ENCODE measurements at regions not wholly inside any gene's neighbourhood (a gene's known extent, or its start where the extent isn't known, plus 50 kb on each side); places are given as distances from the start of the nearest gene placed in this dataset.
"Not testable (repeated sequence)": the region's sequence is repeated elsewhere in the genome, so short reads cannot be mapped to it uniquely, and the experiment has no call there.

- no peak for DNase-seq
Observed at GRCh38 chr3:74978684-74979083, 364.2 kb upstream of the CNTN3 start.

DNA sequence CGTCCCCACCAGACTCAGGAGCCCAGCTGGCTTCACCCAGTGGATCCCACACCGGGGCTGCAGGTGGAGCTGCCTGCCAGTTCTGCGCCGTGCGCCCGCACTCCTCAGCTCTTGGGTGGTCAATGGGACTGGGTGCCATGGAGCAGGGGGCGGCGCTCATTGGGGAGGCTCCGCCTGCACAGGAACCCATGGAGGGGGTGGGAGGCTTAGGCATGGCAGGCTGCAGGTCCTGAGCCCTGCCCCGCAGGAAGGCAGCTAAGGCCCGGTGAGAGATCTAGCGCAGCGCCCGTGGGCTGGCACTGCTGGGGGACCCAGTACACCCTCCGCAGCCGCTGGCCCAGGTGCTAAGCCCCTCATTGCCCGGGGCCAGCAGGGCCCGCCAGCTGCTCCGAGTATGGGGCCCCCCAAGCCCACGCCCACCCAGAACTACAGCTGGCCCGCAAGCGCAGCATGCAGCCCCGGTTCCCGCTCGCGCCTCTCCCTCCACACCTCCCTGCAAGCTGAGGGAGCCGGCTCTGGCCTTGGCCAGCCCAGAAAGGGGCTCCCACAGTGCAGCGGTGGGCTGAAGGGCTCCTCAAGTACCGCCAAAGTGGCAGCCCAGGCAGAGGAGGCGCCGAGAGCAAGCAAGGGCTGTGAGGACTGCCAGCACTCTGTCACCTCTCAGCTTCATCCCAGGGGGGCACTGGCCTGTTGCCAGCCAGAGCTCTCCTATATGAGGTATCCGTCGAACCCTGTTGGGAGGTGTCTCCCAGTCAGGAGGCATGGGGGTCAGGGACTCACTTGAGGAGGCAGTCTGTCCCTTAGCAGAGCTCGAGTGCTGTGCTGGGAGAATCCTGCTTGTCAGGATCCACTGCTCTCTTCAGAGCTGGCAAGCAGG is 370.8 kb upstream of the CNTN3 start:
- not testable (repeated sequence) for DNase-seq

GRCh38 chr3:74988095-74988494 is 373.6 kb upstream of the CNTN3 start:
- no peak for DNase-seq

DNA sequence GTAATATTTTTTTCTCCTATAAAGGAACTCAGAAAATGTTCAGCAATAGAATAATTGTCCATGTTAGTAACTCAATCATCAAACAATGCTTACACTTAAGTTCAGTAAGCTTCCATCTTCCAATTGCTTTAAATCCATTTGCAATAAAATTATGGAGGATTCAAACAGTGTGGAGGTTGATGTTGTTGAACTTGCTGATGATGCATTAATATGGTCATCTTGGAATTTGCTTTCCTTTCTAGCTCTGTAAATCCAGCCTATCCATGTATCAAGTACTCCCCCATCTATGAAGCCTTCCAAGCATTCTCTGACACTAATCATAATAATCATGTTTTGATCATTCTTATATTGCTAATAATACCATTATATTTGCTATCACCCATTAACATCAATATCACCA is 378.4 kb upstream of the CNTN3 start:
- no peak for DNase-seq

DNA sequence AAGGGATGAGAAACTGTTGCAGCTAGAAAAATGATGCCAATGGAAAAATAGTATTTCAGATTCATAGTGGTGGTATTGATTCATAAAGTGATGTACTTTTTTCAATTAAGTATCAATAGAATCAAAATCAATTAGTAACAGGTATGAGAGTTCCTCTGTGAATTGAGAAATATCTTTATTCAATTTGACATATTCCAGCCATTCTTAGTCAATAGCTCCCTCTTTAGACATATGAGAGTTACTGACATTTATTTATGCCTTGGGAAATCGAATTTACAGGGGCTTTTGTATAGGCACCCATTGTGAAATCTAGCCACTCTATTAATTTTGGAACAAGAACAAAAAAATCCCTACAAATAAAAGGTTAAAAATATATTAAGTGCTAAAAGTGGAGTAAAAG is 386.9 kb upstream of the CNTN3 start:
- no peak for DNase-seq

DNA sequence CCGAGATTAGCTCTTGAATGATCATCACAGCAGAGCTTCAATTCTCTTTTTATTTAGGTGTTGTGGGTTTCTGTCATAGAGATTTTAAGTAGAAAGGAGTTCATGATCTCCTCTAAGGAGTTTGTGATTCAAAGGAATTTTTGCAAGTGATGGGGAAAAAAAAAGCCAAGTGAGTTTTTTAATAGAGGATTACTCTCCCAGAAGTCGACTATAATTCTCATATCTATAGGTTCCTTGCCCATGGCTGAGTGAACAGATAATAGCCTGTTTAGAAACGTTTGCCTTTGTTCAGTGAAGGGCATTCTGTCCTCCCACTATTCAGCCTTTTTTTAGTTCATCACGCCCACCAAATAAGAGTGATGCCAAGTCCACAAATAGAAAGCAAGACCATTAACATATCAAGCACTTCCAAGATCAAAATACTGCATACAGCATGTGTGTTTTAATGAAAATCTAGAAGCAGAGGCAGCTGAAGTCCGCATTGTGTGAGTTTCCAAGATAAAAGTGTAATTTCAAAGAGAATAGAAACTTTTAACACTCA is 398.4 kb upstream of the CNTN3 start:
- no peak for DNase-seq

DNA sequence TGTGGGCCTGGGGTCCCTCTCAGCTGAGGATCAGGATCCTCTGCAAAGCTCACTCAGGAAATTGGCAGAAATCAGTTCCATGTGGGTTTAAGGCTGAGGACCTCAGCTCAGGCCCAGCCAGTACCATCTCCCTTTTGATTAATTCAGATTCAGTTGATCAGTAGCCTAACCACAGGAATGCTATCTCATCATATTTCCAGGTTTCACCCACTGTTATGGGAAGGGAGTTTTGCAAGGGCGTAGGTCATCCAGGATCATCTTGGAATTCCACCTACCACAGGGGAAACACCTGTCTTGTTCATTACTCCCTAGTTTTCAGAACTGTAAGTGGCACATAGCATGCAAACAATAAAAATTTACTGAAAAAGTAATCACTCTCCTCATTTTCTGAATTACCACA is 399.5 kb upstream of the CNTN3 start:
- no peak for DNase-seq

GRCh38 chr3:75015280-75015679 is 400.8 kb upstream of the CNTN3 start:
- no peak for DNase-seq

- DNase-seq = no peak
Observed at GRCh38 chr3:75035146-75035545, 420.7 kb upstream of the CNTN3 start.

DNA sequence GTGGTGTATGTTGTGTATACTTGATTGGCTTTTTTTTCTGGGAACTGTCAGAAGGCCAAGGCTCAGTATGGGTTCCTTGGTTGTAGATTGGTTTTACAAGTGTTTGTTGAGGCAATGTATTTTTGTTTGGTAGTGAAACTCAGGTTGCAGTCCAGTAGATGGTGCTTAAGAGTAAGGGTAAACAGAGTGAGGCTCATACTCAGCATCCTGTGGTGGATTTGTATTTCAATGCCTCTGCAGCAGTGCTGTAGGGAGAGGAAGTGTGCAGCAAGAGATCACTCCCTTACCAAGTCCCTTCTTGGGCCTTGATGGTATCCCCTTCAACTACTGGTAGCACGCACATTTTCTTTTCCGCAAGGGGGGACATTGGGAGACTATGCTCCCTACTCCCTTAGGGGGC is 428.5 kb upstream of the CNTN3 start:
- DNase-seq = no peak

DNA sequence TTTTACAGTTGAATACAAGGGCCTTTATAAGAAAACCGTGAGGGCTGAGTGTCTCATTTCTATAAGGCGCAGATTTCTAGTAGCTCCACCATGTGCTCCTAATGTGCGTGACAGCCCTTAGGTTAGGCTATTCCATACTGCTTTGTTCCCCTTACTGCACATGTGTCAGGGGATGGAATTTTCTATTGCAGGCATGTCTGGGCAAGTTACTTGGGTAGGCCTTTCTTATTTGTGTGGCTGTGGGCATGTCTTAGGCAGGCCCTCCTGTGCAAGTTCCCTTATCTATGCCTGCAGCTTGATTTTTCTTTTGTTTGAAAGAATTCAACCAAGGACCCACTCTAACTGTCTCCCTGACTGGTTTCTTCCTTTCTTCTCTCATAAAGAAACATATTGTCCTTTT is 434.2 kb upstream of the CNTN3 start:
- DNase-seq = no peak

DNA sequence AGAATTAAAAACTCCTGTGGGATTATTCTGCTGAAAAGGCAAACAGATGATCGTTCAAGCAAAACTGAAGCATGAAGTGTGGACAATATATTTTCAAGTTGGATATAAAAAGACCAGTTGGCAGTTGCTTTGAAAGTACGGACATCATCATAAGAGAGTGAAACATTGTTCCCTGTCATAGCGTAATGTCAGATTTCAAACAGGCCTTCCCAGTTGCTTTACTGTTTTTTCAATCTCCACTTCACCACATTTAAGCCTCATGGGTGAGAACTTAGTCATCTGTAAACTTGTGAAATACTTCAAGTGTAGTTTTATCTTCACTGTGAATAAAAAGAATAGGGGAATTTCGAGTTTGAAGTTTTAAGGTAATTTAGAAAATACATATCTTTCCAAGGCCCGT is 435.1 kb upstream of the CNTN3 start:
- DNase-seq = no peak

DNA sequence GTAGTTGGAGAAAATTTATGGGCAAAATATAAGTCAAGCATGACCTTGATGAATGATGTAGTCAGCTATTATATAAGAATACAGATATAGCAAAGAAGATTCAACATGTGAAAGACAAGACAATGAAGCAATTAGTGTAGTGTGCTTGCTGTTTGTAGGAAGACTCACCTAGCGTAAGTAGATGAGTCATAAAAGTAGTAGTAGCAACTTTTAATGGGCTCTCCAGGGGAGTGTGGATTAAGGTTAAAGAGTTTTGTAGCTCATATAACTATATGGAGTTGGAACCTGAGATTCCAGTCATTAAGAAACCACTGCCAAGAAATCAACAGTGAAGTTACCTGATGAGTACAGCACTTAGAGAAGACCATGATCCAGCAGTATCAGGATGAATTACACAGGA is 444.7 kb upstream of the CNTN3 start:
- no peak for DNase-seq

GRCh38 chr3:75061806-75062205 is 447.3 kb upstream of the CNTN3 start:
- no peak for DNase-seq

DNA sequence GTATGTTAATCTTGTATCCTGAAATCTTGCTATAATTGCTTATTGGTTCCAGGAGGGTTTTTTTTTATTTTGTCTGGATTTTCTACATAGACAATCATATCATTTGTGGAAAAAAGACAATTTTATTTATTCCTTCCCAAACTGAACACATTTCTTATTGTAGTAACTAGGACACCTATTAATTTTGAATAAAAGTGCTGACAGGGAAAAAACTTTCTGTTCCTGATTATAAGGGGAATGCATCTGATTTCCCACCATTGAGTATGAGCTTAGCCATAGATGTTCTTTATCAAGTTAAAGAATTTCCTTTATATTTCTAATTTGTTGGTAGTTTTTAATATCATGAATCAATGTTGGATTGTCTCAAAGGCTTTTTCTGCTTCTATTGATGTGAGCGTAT is 460.7 kb upstream of the CNTN3 start:
- DNase-seq = no peak

GRCh38 chr3:75076481-75076880 is 462.0 kb upstream of the CNTN3 start:
- no peak for DNase-seq

DNA sequence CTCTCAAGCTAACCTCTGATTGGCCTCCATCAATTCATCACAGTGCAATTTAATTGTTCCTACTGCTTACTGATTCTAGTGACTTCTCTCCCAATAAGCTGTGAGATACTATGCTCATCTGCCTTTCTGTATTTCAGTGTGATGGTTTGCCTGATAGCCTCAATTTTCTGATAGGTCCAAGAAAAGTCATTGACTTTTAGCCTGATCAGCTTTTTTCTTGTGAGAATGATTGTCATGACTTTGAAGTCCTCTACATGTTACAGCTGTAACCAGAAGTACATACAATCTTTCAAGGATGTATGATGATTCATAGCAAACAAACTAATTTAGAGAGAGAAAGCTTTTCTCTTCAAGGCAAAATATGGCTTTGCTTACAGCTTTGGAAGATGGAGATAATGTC is 463.8 kb upstream of the CNTN3 start:
- DNase-seq = no peak

DNA sequence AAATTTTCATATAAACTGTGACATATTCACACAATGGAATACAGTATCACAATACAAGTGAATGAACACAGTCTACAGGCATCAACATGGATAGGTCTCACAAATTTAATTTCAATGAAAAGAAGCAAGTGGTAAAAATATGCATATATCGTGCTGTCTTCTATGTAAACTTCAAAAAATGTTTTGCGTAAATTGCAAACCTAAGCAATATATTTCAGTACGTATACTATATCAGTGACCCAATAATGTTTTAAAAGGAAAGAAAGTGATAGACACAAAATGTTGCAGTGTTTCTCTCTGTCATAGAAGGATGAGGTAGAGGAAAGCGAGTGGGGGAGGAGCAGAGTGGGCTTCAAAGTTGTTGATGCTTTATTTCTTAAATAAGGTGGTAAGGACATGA is 468.4 kb upstream of the CNTN3 start:
- no peak for DNase-seq

- DNase-seq = no peak
Observed at GRCh38 chr3:75089841-75090240, 475.4 kb upstream of the CNTN3 start.

GRCh38 chr3:75101329-75102147 is 487.1 kb upstream of the CNTN3 start:
- no peak for DNase-seq

- no peak for DNase-seq
Observed at GRCh38 chr3:75110741-75111140, 496.3 kb upstream of the CNTN3 start.

GRCh38 chr3:75115695-75116094 is 501.2 kb upstream of the CNTN3 start:
- no peak for DNase-seq

- no peak for DNase-seq
Observed at GRCh38 chr3:75118779-75119178, 504.3 kb upstream of the CNTN3 start.

GRCh38 chr3:75126556-75126955 is 512.1 kb upstream of the CNTN3 start:
- DNase-seq = no peak

All from activated gamma-delta T cell treated with Interleukin-2 at 50 U/mL for 16 hours (primary cell).